Endometrium (tissue), 2 donors: ENCODE measurements at regions not wholly inside any gene's neighbourhood (a gene's known extent, or its start where the extent isn't known, plus 50 kb on each side); places are given as distances from the start of the nearest gene placed in this dataset.
"Not testable (repeated sequence)": the region's sequence is repeated elsewhere in the genome, so short reads cannot be mapped to it uniquely, and the experiment has no call there.

Experiments
- FAIRE-seq: peaks from 2 replicates; lab custom pipeline; 2012; peaks lifted over from hg19 to GRCh38; lab: Jason Lieb, UNC
- donor health status: control.
- donor health status: control.

- FAIRE-seq, result no peak
These were observed 211.4 kb downstream of the DEPDC1B start for GRCh38 chr5:60488466-60489130.

GRCh38 chr5:60487885-60488442, 212.0 kb downstream of the DEPDC1B start:
- FAIRE-seq, result no peak

- FAIRE-seq, result no peak
These were observed 212.5 kb downstream of the DEPDC1B start for GRCh38 chr5:60487476-60487875.

- no peak for FAIRE-seq
These were observed 214.6 kb downstream of the DEPDC1B start for GRCh38 chr5:60485361-60485760.

GRCh38 chr5:60483050-60483449, 216.9 kb downstream of the DEPDC1B start:
- no peak for FAIRE-seq

GRCh38 chr5:60482301-60482700, 217.7 kb downstream of the DEPDC1B start:
- no peak for FAIRE-seq

- no peak for FAIRE-seq
These were observed 220.4 kb downstream of the DEPDC1B start for GRCh38 chr5:60479542-60479941.

GRCh38 chr5:60477849-60478248, 222.1 kb downstream of the DEPDC1B start:
- FAIRE-seq, result no peak

GRCh38 chr5:60473654-60474053, 226.3 kb downstream of the DEPDC1B start:
- no peak for FAIRE-seq

GRCh38 chr5:60473027-60473426, 226.9 kb downstream of the DEPDC1B start:
- not testable (repeated sequence) for FAIRE-seq

- FAIRE-seq, result no peak
These were observed 229.1 kb downstream of the DEPDC1B start for GRCh38 chr5:60470881-60471280.

GRCh38 chr5:60469286-60469685, 230.7 kb downstream of the DEPDC1B start:
- FAIRE-seq, result no peak

GRCh38 chr5:60463179-60463868, 236.6 kb downstream of the DEPDC1B start:
- no peak for FAIRE-seq

GRCh38 chr5:60458666-60459065, 241.3 kb downstream of the DEPDC1B start:
- FAIRE-seq, result no peak

- FAIRE-seq, result no peak
These were observed 242.7 kb downstream of the DEPDC1B start for GRCh38 chr5:60457233-60457632.

GRCh38 chr5:60455589-60455988, 244.4 kb downstream of the DEPDC1B start:
- no peak for FAIRE-seq

- FAIRE-seq, result not testable (repeated sequence)
These were observed 245.7 kb downstream of the DEPDC1B start for GRCh38 chr5:60454277-60454676.

- no peak for FAIRE-seq
These were observed 246.6 kb downstream of the DEPDC1B start for GRCh38 chr5:60453186-60453976.

- no peak for FAIRE-seq
These were observed 251.4 kb downstream of the DEPDC1B start for GRCh38 chr5:60448600-60448999.

GRCh38 chr5:60447488-60447920, 252.5 kb downstream of the DEPDC1B start:
- FAIRE-seq, result no peak

- FAIRE-seq, result no peak
These were observed 253.0 kb downstream of the DEPDC1B start for GRCh38 chr5:60446917-60447316.

GRCh38 chr5:60445921-60446320, 254.0 kb downstream of the DEPDC1B start:
- FAIRE-seq, result no peak

- no peak for FAIRE-seq
These were observed 254.5 kb downstream of the DEPDC1B start for GRCh38 chr5:60445427-60445826.
